PC-9 (cell line): ENCODE measurements at regions not wholly inside any gene's neighbourhood (a gene's known extent, or its start where the extent isn't known, plus 50 kb on each side); places are given as distances from the start of the nearest gene placed in this dataset.

Source experiments
- CTCF ChIP-seq: fragments of 200-600 bp; sonication (generic); conservative IDR thresholded peaks from 2 replicates; pipeline ENCODE4 v1.6.1; 2017; ENCODE audit warnings: mixed run types, antibody characterized with exemption, mild to moderate bottlenecking, moderate library complexity
- EZH2 ChIP-seq: fragments of 200-600 bp; sonication (generic); IDR thresholded peaks from 2 replicates; pipeline ENCODE4 v1.8.0; 2017; ENCODE audit warnings: antibody characterized with exemption, low read depth

GRCh38 chr20:60339738-60340137 lies 381.5 kb downstream of the CDH26 start:
- no peak for TF ChIP-seq EZH2
- no peak for TF ChIP-seq CTCF
